ENCODE measurements at regions not wholly inside any gene's neighbourhood (a gene's known extent, or its start where the extent isn't known, plus 50 kb on each side); places are given as distances from the start of the nearest gene placed in this dataset.
"Not testable (repeated sequence)": the region's sequence is repeated elsewhere in the genome, so short reads cannot be mapped to it uniquely, and the experiment has no call there.

DNA sequence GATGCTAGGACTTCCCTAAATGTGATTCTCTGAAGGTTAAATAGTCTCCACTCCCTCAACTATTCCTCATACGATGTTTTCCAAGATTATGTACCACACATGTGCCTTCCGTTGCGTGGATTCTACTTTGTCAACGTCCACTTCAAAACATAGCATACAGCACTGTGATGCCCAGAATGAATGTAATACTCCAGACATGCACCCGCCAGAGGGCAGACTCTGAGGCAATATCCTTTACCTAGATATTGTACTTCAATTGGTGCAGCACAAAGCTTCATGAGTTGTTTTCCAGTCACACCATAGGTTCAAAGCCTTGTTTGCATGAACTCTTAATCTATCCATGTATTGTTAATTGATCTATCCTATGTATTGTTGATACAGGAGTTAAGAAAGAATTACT is 201.0 kb upstream of the NABP1 start:
- ATAC-seq: no peak

DNA sequence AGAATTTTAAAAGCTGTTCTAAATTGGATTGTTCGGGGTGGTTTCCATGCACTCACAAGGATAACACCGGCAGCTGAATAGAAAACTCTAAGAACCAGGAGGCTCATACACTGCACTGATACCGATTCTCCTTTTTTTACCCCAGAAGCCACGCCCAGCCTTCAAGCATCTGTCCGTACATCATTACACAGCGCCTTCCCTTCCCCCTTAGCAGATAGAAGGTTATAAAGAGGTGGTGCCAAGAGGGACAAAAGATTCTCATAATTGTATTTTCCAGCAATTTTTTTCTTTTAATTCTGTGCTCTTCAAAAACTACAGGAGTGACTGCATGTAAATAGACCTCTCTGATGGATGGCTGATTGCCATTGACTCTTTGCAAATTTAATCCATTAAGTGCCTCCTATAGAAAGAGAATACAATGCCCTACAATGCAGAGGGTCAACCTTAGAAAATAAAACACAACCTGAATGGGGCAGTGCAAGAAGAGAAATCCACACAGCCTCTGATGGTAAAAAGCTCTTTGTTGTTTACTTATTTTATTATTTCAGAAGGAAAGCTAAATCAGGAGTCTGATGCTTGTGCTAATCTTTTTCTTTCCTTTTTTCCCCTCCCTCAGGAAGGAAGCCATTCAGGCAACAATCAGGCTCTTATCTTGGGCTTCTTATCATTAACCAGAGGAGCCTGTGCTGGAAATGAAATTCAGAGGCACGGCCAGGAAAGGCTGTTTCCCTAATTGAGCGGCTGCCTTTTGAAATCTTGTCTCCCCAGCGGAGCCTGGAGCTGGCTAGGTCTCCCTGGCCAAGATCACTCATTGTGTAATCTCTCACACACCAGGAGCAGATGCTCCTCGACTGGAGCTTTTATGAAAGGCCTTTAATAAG is 198.9 kb upstream of the NABP1 start:
- ATAC-seq (peak; percentile 93), DNase-seq (ENCODE audit: low spot score) (peak; percentile 51)

More for the DNA sequence above, 201.0 kb upstream of the NABP1 start:
- DNase-seq (ENCODE audit: low spot score): no peak

DNA sequence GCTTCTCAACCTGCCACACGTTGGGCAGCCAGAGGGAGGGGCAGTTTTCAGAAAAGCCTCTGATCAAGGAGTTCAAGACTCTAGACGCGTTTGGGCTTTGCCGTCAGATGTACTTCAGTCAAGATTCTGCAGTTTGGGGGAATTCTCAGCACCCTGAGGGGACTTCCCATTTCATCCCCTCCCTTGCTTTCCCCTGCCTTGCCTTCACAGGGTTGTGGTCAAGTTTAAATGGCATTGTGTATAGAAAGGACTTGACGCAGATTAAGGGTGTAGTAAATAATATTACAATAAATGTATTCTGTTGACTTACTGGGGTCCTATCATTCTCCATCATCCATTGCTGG is 198.3 kb upstream of the NABP1 start:
- DNase-seq (ENCODE audit: low spot score) (no peak), ATAC-seq (no peak)

DNA sequence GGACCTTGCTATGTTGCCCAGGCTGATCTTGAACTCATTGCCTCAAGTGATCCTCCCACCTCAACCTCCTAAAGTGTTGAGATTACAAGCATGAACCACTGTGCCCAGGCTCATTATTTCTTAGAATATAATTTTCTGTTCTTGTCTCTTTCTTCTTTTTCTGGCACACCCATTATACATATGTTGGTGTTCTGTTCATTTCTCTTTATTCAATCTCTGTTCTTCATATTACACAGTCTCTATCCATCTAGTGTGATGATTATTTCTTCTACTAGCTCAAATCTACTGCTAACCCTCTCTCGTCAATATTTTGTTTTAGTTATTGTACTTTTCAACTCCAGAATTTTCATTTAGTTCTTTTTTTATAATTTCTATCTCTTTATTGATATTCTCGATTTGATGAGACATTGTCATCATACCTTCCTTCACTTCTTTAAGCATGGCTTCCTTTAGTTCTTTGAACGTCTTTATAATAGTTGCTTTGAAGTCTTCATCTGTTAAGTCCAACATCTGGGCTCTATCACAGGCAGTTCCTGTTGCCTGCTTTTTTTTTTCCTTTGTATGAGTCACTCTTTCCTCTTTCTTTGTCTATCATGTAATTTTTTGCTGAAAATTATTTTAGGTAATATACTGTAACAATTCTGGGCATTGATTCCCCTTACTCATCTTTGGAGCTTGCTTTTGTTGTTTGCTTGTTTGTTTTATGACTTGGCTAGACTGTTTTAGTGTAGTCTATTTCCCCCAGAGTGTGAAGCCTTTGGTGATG is 196.4 kb upstream of the NABP1 start:
- no peak for DNase-seq (ENCODE audit: low spot score)
- no peak for ATAC-seq

DNA sequence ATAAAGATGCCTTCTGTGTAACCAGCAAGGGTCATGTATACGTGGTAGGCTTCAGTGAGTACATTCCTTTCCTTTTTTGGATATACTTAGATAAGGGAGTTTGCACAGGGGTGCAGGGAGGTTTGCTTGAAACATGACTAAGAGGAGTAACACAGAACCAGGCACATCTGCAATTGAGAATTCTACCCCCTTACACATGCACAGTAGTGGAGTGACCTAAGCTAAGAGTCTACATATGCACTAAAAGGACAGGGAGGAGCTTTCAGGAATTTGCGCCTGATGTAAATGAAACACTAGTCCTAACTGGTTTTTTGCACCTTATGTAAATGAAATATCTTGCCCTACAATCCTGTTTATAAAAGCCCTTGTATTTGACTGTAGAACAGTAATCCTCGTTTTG is 194.8 kb upstream of the NABP1 start:
- ATAC-seq (no peak), DNase-seq (ENCODE audit: low spot score) (no peak)

DNA sequence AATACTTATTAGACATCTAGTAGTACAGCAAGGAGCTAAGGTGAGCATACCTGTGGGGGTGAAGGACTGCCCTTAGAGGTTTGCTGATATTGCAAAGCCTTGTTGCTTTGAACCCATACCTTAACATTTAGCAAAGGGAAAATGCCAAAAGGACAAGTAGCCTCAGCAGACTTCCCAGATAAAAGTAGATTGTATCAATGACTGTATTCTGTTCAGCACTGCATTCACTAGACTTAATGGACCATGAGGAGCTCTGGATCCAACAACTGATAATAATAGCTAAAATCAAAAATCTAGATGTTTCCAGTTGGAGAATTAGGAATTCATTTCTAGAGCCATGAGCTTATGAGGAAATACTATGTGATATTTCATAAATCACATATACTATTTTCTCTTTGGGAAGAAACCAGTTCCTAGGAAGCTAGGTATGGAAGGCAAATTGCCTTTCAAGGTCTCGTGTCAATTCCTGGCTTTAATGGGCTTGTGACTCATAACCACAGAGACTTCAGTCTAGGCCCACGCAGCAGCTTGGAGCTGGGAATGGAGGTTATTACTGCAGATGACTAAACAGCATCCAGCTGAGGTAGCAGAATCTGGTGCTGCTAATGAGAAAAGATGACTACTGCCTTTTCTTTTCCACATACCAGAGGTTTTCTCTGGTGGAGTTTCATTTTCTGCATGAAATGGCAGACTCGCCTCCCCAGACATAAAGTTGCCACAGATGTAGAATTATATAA is 191.2 kb upstream of the NABP1 start:
- ATAC-seq (no peak), DNase-seq (ENCODE audit: low spot score) (no peak)

DNA sequence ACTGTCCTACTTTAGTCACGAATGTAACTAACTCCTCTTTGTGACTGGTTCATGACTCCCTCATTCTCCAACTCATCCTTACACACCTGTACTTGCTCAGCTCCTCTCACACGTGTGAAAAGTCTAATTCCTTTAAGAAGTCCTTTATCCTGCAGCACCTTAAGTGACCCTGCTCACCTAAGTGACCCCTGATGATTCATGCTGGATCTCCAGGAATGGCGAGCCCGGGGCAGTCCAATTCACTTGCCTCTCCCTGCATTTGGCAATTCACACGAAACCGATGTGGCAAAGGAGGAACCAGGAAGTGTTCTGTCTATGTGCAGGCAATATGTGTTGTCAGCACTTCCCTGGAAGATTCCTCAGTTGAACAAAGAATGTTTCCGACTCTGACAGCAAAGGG is 189.8 kb upstream of the NABP1 start:
- ATAC-seq (no peak), DNase-seq (ENCODE audit: low spot score) (no peak)

DNA sequence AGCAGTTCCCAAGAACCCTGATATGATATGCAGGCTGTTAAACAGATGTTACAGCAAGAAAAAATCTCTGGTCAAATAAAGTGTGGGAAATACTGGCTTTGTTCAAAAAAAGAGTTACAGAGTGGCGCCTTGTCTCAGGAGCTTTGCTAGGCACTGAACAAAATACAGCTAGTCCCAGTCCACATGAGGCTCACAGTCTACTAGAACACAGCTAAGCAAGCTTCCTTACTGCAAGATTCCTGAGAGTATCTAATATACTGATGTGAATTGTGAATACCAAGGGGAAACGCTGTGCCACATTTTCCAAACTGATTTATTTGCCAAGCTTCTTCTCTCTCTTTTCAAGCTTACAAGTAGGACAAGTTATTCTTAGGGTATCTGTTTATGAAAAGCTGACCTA is 188.8 kb upstream of the NABP1 start:
- DNase-seq (ENCODE audit: low spot score): no peak
- ATAC-seq: no peak

DNA sequence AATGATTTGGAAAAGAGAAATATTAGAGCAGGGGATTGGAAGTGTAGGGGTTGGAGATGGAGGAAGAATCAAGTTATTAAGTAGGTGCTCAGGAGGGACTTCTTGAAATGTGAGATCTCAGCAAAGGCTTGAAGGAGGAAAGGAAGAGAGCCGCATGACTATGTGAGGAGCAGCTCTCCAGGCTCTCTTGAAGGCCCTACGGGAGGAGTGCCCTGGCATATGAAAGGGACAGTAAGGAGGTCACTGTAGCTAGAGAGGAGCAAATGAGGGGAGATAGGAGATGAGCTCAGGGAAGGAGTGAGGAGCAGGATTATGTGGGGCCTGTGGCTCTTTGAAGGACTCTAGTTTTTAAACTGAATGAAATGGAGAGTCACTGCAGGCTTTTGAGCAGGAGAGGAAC is 181.1 kb upstream of the NABP1 start:
- ATAC-seq (no peak), DNase-seq (ENCODE audit: low spot score) (no peak)

DNA sequence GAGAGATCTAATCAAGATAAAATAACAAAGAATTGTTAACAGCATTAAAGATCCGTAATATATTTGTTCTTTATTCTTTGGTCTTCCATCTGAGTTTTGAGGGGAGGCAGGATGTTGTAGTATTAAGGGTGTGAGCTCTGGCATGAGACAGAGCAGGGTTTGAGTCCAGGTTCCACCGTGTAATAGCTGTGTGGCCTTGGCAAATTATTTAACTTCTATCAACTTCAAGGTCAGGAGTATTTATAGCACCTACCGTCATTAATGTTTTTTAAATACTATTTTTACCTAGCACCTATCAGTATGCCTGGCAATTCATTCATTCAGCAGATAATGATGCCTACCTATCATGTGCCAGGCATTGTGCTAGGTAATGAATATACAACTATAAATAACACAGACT is 180.1 kb upstream of the NABP1 start:
- ATAC-seq (no peak), DNase-seq (ENCODE audit: low spot score) (no peak)

DNA sequence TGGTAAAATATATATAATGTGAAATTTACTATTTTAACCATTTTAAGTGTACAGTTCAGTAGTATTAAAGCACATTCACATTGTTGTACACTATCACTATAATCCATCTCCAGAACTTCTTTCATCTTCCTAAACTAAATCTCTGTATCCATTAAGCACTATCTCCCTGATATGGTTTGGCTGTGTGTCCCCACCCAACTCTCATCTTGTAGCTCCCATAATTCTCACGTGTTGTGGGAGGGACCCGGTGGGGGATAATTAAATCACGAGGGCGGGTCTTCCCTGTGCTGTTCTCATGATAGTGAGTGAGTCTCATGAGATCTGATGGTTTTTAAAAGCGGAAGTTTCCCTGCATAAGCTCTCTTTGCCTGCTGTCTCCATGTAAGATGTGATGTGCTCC is 178.9 kb upstream of the NABP1 start:
- ATAC-seq (no peak), DNase-seq (ENCODE audit: low spot score) (no peak)

DNA sequence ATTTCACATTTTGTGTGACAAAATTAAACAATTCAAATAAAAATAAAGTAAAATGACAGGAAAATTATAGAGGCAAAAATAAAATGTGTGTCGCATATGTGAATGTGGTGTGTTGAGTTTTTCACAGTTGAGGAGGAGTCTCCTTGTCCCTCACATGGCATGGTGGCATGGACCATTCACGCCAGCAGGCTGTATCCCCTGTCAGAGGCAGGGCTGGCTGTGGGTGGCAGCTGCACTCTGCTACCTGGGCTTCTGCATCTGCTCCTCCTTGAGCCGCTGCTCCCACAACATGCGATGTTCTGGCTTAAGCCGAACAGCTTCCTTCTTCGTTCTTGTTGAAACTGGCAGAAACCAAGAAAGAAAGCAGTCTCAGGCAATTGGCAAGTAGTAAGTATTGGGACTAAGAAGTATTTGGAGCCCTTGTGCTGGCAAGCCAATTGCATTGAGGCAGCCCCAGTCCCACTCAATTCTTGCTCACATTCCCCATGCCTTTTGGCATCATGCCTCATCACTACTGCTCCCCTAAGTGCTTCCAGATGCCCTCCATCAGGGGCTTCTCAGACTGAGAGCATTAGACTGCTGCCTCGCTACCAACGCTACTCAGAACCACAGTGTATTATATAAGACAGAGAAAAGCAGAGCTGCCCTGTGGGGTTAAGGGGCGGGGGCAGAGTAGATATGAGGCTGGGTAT is 177.9 kb upstream of the NABP1 start:
- ATAC-seq (no peak), DNase-seq (ENCODE audit: low spot score) (no peak)

DNA sequence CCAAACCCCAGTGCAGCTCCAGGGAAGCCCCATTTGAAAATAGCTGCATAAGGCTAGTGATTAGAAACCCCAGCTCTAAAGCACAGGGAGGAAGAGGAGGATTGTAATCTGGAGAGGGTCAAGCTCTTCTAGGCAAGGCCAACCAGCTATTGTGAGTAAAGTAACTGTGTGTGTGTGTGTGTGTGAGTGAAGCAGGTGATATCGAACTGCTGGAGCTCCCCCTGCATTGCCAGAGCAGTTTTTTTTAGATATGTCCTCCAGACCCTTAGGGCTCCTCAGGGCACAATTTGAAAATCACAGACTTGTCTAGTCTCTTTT is 177.4 kb upstream of the NABP1 start:
- DNase-seq (ENCODE audit: low spot score): no peak

DNA sequence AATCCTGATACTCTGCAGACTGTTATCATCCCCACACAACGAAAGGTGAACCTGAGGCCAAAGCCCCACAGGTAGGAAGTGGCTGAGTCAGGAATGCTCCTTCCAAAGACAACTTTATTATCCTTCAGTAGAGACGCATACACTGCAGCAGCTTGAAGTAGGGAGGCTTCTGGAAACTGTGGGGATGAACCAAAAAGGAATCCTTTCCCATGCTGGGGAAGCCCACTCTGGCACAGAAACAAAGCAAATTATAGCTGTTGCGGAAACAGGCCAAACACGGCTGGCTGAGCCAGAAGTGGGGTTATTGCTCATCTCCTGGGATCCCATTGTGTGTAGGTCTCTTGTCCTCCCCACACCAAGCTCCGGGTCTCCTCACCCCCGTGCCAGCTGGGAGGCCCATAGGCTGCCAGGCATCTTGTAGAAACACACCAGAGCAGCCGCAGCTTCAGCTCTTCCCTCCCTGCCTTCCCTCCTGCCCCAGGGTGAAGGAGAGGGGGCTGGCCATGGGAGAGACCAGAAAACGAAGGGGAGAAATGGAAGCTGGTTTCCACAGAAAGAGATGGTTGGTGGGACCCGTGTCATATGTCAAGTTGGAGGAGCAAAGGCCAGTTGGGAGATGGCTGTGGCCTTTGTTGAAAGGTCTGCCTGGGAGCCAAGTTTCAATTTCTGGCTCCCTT is 176.9 kb upstream of the NABP1 start:
- no peak for DNase-seq (ENCODE audit: low spot score)
- peak; percentile 79 for ATAC-seq

More for the DNA sequence above, 177.4 kb upstream of the NABP1 start:
- ATAC-seq: no peak

DNA sequence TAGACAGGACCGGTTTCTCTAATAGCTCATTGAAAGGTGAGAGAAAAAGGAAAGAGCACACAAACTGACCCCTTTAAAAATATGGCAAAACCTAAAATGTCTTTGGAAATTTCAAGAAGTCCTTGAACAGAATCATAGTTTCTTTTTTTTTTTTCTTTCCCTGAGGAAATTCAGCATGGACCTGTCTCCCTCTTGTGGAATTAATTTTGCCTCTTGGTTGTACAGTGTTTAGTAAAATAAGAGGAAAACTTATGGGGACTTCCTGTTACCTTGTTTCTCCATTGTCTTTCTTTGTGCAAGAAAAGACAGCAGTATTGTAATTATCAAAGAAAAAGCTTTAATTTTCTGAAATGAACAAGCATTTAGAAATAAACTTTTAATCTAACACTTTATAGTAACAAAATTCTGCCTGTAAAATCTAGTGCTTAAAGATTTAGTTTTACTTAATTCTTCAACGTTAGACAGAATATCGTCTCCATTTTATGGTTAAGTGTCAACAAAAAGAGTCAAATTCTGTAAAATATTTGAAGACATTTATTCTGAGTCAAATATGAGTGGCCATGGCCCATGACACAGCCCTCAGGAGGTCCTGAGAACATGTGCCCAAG is 176.3 kb upstream of the NABP1 start:
- DNase-seq (ENCODE audit: low spot score) (no peak), ATAC-seq (peak; percentile 81)

DNA sequence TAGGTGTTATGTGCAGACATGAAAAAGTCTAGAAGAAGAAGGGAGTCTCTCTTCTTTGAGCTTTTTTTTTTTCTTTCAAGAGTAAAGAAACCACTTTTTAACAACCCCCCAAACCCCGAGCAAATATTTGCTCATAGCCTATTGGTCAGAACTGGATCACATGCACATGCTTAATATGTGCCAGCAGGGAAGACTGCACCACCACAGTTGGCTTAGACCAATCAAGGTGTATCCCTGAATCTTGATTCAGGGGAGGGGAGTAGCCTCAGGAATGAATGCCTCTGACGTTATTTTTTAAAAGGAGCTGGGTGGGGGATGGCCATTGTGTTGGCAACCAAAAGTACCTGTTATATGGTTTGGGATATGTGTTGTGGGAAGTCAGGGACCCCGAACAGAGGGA is 171.4 kb upstream of the NABP1 start:
- no peak for DNase-seq (ENCODE audit: low spot score)
- ATAC-seq: no peak

DNA sequence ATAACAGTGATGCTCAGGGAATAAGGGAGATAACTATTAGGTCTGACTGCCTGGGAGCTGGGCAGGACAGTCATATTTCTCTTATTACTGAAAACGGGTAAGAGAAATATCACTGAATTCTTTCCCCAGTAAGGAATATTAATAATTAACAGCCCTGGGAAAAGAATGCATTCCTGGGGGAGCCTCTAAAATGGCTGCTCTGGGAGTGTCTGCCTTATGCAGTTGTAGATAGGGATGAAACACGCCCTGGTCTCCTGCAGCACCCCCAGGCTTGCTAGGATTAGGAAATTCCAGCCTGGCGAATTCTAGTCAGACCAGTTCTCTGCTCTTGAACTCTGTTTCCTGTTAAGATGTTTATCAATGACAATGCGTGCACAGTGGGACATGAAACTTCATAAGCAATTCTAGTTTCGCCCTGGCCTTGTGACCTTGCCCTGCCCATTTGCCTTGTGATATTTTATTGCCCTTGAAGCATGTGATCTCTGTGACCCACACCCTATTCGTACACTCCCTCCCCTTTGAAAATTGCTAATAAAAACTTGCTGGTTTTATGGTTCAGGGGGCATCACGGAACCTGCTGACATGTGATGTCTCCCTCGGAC is 170.6 kb upstream of the NABP1 start:
- DNase-seq (ENCODE audit: low spot score); ATAC-seq: not testable (repeated sequence)

DNA sequence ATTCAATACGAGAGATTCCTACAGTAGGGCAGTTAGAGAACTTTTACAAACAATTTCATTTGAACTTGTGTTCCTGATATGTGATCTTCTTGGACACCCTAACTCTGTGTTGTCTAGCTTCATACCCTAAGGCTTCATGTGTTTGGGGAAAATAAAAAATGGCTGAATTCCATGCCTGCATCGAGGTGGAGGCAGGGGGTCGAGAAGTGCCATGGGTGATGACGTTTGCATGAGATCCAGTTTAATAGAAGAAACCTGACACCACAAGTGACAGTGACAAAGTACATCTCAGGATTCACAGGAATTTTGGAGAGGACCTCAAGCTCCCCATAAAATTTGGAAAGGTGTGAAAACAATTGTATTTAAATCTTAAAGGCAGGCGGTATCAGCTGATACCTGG is 169.2 kb upstream of the NABP1 start:
- ATAC-seq (no peak), DNase-seq (ENCODE audit: low spot score) (no peak)

DNA sequence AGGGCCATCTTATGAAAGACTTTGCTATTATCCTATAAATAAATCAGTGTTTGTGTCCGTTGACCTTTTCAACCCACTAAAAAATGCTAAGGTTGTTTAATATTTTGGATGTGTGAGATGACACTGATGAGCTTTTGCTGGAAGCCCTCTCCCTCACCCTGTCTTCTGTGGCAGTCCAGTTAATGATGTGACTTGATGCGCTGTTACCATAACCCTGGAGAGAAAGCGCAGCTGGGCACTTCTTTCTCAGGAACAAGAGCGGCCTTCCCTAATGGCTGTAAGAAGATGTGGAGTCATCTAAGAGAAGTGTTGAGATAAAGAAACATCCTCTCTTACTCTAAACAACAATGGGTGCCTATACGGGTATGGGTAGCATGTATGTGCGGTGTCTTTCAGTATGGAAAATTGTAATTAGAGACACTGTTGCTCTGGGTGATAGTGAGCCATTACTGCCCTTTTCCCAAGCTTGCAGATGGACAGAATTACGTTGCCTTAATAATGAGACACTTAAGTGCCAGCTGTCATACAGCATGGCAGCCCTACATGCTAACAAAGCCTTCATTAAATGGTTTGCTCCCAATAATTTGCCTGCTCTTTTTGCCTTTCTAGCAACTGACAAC is 165.6 kb upstream of the NABP1 start:
- no peak for ATAC-seq
- DNase-seq (ENCODE audit: low spot score): no peak
